H4 (cell line): ENCODE measurements at regions not wholly inside any gene's neighbourhood (a gene's known extent, or its start where the extent isn't known, plus 50 kb on each side); places are given as distances from the start of the nearest gene placed in this dataset.
A peak's percentile ranks its signal among the peaks of the same experiment; 100 is the strongest.
"Not testable (repeated sequence)": the region's sequence is repeated elsewhere in the genome, so short reads cannot be mapped to it uniquely, and the experiment has no call there.

Source experiments
- DNase-seq: peaks from one replicate; pipeline ENCODE4 v3.0.0-alpha.2; 2015; ENCODE audit warnings: low spot score

- no peak for DNase-seq
These were observed 55.0 kb upstream of the IL33 start for GRCh38 chr9:6160579-6160978.

- DNase-seq, result no peak
These were observed 62.2 kb upstream of the IL33 start for GRCh38 chr9:6153425-6153824.

- DNase-seq, result no peak
These were observed 62.8 kb upstream of the IL33 start for GRCh38 chr9:6152788-6153187.

GRCh38 chr9:6150483-6150882 is 65.1 kb upstream of the IL33 start:
- no peak for DNase-seq

GRCh38 chr9:6149315-6149714 is 66.3 kb upstream of the IL33 start:
- DNase-seq, result no peak

GRCh38 chr9:6147846-6148245 is 67.8 kb upstream of the IL33 start:
- DNase-seq, result no peak

- DNase-seq, result no peak
These were observed 70.7 kb upstream of the IL33 start for GRCh38 chr9:6144947-6145346.

GRCh38 chr9:6142799-6143454 is 72.7 kb upstream of the IL33 start:
- DNase-seq, result no peak

- not testable (repeated sequence) for DNase-seq
These were observed 79.8 kb upstream of the IL33 start for GRCh38 chr9:6135780-6136179.

GRCh38 chr9:6134661-6135180 is 80.9 kb upstream of the IL33 start:
- DNase-seq, result no peak

- DNase-seq, result no peak
These were observed 82.1 kb upstream of the IL33 start for GRCh38 chr9:6133346-6134063.

- DNase-seq, result no peak
These were observed 83.0 kb upstream of the IL33 start for GRCh38 chr9:6132650-6133049.

- DNase-seq, result no peak
These were observed 87.6 kb upstream of the IL33 start for GRCh38 chr9:6128030-6128429.

GRCh38 chr9:6126377-6126776 is 89.2 kb upstream of the IL33 start:
- no peak for DNase-seq

GRCh38 chr9:6123416-6123815 is 92.2 kb upstream of the IL33 start:
- no peak for DNase-seq

GRCh38 chr9:6121707-6122106 is 93.9 kb upstream of the IL33 start:
- no peak for DNase-seq

GRCh38 chr9:6114424-6114823 is 99.0 kb upstream of the RANBP6 start:
- DNase-seq, result no peak

GRCh38 chr9:6113819-6114218 is 98.4 kb upstream of the RANBP6 start:
- no peak for DNase-seq

GRCh38 chr9:6113312-6113711 is 97.9 kb upstream of the RANBP6 start:
- no peak for DNase-seq

- no peak for DNase-seq
These were observed 94.6 kb upstream of the RANBP6 start for GRCh38 chr9:6109986-6110385.

- DNase-seq, result no peak
These were observed 94.1 kb upstream of the RANBP6 start for GRCh38 chr9:6109571-6109970.

- DNase-seq, result peak; percentile 31
These were observed 91.4 kb upstream of the RANBP6 start for GRCh38 chr9:6106711-6107339.

GRCh38 chr9:6105738-6106137 is 90.3 kb upstream of the RANBP6 start:
- DNase-seq, result no peak
